HG02840 (cell line): ENCODE measurements at regions not wholly inside any gene's neighbourhood (a gene's known extent, or its start where the extent isn't known, plus 50 kb on each side); places are given as distances from the start of the nearest gene placed in this dataset.
"Not testable (repeated sequence)": the region's sequence is repeated elsewhere in the genome, so short reads cannot be mapped to it uniquely, and the experiment has no call there.

Source experiments
- ATAC-seq: cut with Tn5 transposase; IDR thresholded peaks from one replicate; pipeline ENCODE4 v1.9.1; 2021; ENCODE audit warnings: mild to moderate bottlenecking, moderate library complexity, moderate number of reproducible peaks; ENCODE audit not compliant: unreplicated experiment, low FRiP score

DNA sequence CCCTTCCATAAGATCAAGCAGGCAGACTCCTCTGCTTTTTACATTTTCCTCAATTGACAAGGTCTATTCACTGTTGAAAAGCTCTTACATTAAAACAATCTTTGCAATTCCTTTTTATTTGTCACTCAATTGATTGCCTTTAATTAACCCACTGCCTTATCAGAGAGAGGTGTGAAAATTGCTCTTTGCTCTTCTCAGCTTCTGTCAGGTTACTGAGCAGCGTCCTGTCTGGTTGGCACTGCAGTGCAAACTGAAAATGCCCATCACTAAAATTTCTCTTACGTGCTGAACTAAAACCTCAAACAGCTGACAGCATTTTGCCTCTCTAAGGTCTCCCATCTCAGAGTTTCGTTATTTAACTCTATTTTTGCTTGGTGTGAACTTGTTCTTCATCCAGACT lies 504.1 kb upstream of the ATXN7L3B start:
- ATAC-seq, result no peak

DNA sequence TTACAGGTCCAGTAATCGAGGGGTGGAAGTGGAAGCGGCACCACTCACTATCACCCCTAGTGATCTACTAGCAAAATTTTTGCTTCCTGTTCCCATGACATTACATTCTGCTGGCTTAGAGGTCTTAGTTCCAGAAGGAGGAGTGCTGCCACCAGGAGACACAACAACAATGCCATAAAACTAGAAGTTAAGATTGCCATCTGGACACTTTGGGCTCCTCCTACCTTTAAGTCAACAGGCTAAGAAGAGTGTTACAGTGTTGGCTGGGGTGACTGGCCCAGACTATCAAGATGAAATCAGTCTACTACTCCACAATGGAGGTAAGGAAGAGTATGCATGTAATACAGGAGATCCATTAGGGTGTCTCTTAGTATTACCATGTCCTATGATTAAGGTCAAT lies 498.5 kb upstream of the ATXN7L3B start:
- not testable (repeated sequence) for ATAC-seq

DNA sequence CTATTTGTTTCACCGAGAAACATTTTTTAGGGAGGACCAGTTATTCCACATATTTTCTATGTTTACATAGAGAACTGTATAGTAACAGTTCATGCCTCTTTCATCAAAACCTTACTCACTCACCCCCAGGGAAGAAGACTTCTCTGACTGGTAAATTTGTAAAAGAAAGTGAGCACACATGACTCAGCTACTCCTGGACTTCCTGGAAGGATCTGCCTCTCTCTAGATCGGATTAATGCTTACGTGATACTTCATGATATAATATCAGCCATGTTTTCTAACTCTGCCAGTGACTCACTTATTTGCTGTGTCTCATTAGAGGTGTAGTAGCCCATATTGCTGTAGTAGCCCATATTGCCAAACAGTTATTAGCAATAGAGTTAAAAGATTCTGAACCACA lies 494.3 kb upstream of the ATXN7L3B start:
- ATAC-seq, result no peak

DNA sequence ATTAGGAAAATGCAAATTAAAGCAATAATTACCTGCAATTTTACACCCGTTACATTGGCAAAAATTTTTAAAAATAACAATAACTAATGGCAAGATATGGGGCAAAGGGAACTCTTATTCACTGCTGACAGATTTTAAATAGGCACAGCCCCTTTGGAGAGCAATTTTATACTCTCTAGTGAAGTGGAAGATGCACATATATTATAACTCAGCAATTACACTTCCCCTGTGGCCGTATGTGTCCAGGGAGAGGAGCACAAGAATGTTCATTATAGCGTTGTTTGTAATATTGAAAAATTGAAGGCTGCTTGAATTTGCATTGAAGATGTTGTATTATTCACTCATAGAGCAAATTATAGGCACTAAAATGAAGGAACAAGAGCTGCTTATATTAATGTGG lies 488.3 kb upstream of the ATXN7L3B start:
- ATAC-seq, result no peak

DNA sequence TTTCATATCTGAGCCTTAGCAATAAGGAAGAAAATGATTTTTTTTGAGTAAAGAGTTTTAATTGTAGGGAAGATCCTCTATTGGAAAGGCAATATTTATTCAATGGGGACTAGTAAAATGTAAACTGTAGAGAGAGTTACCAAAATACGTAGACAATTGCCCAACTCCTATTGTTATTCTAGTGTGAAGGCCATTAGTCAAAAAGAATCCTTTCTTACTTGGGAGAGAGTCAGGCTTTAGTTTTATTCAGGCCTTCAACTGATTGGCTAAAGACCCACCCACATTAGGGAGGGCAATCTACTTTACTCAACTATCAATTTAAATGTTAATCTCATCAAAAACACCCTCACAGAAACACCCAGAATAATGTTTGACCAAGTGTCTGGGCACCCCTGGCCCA lies 485.8 kb upstream of the ATXN7L3B start:
- no peak for ATAC-seq

DNA sequence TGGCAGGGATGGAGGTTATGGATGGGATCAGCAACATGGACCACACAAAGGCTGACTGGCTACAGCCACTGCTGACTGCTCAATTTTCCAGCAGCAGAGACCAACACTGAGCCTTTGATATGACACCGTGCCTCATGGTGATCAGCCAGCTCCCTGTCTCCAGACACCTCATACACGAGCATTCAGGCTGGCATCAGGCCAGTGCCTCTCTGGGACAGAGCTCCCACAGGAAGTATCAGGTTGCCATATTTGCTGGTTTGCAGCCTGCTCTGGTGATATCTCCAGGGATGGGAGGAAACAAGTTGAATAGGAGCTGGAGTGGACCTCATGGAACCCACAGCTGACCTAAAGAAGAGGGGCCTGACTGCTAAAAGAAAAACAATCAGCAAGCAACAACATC lies 471.2 kb upstream of the ATXN7L3B start:
- no peak for ATAC-seq

DNA sequence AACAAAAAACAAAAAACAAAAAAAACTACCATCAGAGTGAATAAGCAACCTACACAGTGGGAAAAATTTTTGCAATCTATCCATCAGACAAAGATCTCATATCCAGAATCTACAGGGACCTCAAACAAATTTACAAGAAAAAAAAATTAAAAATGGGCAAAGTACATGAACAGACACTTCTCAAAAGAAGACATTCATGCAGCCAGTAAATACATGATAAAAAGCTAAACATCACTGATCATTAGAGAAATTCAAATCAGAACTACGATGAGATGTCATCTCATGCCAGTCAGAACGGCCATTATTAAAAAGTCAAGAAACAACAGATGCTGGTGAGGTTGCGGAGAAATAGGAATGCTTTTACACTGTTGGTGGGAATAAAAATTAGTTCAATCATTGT lies 466.5 kb upstream of the ATXN7L3B start:
- no peak for ATAC-seq

DNA sequence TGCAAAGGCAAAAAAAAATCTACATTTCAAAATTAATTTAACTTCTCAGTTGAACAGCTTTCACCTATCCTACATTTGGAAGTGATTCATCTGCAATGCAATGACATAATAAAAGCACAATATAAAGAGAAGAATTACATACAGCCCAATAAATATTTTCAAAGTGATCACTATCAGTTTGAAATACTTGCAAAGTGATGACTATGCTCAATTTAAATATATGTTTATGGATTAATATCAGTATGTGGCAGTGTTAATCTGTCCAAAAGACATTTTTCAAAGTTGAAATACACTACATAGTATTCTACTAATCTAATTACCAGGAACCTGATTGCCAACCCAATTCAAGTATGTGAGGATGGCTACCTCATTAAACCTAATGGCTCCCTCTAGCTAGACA lies 460.7 kb upstream of the ATXN7L3B start:
- no peak for ATAC-seq

DNA sequence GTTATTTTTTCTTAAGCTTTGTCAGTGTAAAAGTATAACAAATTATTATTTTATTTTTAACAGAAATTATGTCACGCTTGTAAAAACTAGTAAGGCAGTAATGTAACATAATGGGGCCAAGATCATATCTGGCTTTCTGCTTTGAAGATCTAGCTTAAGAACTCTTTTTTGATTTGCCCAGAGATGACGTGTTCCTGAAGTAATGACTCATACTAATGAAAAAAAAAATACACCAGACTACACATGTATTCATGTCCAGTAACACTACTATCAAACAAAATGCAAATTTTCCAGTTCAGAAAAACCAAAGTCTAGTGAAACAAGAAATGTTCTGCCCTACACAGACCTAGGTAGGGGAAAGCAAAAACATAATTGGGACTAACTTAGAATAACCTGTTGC lies 432.2 kb upstream of the ATXN7L3B start:
- no peak for ATAC-seq

DNA sequence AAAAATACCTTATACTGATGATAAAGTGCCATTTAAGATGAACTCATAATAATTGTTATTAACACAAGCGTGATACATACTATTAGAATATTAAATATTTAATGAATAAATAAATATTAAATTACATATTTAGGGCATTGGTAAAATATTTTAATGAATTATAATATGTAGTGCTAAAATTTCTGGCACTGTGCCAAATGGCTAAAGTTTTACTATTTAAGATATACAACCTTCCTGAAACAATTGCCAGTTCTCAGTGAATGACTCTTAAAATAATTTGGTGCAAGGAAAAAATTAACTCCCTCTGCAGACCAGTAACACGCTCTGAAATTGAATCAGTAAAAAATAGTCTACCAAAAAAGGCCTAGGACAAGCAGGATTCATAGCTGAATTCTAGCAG lies 428.9 kb upstream of the ATXN7L3B start:
- ATAC-seq, result no peak

DNA sequence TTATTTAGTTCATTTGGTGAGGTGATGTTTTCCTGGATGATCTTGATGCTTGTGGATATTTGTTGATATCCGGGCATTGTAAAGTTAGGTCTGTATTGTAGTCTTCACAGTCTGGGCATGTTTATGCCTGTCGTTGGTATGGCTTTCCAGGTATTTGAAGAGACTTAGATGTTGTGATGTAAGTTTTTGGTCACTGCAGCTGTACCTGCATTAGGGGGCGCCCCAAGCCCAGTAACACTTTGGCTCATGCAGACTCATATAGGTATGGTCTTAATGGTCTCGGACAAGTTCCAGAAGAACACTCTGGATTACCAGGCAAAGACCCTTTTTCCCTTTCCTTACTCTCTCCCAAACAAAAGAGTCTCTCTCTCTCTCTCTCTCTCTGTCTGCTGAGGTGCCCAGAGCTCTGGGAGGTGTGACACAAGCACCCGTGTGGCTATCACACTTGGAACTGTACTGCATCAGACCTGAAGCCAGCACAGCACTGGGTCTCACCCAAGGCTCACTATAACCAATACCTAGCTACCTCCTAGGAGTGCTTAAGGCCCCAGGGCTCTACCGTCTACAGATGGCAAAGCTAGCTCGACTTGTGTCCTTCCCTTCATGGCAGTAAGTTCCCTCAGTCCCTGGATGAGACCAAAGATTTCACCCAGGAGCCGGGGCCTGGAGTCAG lies 425.8 kb upstream of the ATXN7L3B start:
- ATAC-seq, result no peak

DNA sequence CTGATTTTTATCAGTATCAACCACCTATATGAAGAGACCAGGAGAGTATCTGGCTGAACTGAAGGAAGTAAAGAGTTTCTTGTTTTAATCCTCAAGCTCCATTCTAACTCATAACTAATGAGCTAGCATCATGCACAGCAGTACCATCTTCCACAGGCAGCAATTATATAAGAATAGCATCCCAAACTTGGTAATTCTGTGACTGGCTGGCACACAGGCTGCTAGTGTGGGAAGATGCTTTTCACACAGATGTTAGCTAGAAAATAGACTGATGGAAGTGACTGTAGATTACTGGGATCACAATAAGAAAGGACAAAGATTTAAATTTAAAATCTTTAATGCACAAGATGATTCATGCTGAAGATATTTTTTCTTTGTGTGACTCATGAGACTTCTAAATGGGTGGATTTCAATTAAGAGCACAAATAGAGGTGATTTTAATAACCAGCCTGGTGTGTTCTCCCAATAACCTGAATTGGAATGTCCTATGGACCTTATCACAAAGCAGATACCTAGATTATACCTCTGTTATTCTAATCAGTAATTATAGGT lies 417.7 kb upstream of the ATXN7L3B start:
- ATAC-seq, result no peak

DNA sequence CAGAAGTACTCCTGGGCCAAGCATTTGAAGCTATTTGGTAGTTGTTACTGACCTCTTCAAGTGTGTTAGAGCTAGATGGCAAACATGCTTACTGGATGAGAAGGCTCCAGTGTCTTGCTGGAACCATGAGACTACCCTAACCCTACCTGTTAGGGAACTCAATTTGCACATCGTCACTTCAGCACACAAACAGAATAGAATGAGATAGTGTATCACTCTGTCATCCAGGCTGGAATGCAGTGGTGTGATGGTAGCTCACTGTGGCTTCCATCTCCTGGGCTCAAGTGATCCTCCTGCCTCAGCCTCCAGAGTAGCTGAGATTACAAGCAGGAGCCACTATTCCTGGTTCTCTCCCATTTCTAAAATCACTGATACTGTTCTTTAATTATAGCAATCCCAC lies 417.0 kb upstream of the ATXN7L3B start:
- no peak for ATAC-seq

DNA sequence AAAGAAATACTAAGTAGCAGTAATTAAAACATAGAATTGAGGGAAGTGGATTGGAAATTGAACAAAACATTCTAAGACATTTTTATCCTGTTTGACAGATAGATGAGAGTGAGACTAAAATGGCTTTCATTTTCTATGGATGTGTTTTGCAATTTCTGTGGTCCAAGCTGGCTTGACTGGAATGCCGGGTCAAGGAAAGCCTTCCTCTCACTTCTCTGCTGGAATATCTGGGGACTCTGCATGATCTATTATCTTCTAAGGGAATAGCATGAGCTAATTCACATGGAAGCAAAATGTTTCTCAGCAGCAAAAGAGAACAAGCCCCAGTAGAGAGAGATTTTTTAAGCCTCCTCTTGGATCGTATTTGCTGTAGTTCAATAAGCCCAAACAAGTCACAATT lies 407.9 kb upstream of the ATXN7L3B start:
- no peak for ATAC-seq

DNA sequence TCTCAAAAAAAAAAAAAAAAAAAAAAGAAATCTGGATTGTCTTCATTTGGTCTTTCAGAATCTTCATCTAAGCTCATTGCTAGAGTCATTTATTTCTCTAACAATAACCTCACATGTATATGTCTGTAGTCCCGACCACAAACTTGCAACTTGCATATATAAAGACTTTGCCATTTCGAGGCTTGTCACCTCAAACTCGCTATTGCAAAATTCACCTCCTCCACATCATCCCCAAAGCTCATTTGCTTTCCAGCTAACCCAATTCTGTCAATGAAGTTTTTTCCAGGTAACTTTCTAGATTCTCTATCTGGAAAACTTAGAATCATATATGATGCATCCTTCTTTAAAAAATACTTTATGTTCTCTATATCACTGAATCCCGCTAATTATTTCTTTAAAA lies 393.2 kb upstream of the ATXN7L3B start:
- no peak for ATAC-seq

DNA sequence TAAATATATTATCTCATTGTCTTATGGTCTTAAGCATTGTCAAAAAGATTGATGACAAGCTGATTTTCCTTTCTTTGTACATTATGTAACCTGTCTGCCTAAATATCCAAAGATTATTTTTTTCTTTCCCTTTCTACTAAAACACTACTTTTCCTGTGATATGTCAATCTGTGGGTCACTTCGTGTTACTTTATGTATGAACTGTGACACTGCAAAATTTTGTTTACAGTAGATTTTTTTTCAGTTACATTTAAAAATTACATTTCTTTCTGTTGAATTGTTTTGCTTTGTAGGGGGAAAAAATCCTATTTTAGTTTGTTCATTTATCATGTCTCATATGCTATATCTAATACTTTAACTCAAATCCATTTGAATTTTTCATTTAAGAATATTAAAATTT lies 392.3 kb upstream of the ATXN7L3B start:
- ATAC-seq, result no peak

DNA sequence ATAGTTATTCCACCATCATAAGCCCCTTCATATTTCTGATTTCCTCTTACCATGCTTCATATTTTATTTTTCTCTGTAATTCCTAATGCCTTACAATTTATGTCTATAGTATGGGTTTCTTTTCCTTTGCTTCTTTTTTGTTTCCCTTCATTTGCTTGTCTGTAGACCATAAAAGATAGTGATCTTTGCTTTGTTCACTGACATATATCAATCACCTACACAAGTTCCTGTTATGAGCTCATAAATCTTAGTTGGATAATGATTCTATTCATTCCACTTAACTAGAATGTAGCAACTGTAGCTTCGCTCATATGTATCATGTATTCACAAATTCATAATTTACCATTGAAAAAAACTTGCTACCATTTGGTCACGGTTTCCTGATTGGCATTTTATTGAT lies 388.8 kb upstream of the ATXN7L3B start:
- ATAC-seq, result no peak

DNA sequence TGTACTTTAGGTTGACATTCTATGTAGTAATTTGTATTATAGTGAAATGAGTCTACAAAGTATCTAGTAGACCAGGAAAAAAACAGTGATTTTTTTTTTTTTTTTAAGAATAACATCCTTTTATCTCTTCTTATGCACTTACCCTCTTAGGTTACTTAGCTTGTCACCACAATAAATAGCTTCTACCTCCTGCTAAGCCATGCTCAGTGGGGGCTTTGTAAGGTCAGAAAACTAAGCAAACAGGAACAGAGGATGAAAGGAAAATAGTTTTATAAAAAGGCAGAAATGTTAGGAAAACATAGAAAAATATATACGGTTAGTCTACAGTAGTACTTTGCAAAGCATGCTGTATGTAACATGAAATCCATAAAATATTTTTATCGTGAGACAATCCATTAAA lies 385.3 kb upstream of the ATXN7L3B start:
- no peak for ATAC-seq

DNA sequence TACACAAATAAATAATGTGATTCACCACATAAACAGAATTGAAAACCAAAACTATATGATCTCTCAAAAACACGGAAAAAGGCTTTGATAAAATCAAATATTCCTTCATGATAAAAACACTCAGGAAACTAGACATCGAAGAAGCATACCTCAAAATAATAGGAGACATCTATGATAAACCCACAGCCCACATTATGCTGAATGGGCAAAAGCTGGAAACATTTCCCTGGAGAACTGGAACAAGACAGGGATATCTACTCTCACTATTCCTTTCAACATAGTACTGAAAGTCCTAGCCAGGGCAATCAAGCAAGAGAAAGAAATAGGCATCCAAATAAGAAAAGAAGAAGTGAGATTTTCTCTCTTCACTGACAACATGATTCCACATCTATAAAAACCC lies 371.5 kb upstream of the ATXN7L3B start:
- ATAC-seq, result no peak

DNA sequence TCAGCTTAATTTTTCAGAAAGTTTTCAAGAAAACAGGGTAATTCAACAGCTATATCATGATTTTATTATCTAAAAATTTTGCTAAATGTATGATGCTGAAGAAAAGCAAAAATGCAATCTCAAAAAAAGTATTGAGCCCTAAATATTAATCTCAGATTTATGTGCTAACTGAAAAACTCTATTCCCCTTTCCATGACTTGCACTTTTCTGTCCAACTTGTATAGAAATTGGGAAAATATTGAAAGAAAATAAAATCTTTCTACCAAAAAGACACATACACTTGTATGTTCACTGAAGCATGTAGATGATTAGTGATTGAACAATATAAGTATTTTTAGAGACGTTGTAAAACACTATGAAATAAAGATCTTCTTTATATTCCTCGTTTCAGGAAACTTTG lies 368.0 kb upstream of the ATXN7L3B start:
- no peak for ATAC-seq

DNA sequence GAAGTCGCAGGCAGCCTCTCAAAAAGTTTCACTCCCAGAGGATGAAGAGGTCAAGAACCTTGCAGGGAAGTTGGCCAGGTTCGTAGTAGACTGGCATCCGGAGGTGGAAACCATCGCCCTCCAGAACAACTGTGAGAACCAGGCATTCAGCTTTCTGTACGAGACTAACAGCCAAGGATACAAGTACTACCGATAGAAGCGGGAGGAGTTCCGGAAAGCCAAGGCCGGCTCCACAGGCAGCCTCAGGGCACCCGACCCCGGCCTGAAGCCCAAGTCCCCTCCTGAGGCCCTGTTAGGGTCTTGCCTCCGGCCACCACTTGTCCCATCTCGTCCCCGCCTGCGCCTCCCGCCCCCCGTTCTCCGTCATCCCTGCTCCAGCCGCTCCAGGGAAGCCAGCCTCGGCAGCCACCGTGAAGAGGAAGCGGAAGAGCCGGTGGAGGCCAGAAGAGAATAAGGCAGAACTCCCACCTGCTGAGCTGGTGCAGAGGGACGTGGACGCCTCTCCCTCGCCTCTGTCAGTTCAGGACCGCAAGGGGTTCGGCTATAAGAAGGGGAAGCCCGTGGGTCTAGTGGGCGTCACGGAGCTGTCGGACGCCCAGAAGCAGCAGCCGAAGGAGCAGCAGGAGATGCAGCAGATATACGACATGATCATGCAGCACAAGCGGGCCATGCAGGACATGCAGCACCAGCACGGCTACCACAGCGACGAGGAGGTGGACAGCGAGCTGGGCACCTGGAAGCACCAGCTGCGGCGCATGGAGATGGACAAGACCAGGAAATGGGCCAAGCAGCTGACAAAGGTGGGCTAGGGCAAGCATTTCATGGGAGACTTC lies 366.8 kb upstream of the ATXN7L3B start:
- no peak for ATAC-seq

DNA sequence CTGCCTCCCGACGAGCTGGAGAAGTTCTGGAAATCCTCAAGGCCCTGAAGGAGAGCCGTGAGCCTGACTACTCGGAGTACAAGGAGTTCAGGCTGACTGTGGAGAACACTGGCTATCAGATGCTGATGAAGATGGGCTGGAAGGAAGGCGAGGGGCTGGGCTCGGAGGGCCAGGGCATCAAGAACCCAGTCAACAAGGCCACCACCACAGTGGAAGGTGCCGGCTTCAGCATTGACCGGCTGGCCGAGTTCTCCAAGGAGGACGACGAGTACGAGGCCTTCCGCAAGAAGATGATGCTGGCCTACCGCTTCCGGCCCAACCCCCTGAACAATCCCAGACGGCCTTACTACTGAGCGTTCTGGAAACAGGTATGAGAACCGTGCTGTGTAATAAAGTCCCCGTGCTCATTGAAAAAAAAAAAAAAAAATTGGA lies 366.1 kb upstream of the ATXN7L3B start:
- ATAC-seq, result no peak
